Sigmoid colon (tissue), 6 donors: ENCODE measurements at regions not wholly inside any gene's neighbourhood (a gene's known extent, or its start where the extent isn't known, plus 50 kb on each side); places are given as distances from the start of the nearest gene placed in this dataset.

Source experiments
- DNase-seq: peaks from one replicate; pipeline ENCODE4 v3.0.0-alpha.2; 2019
- H3K27ac ChIP-seq, 4 donors: fragments of 200-600 bp; sonication (generic); one replicate each; pipeline ENCODE4 v1.5.1; 2016 to 2019; ENCODE audit warnings: mild to moderate bottlenecking in 1 of 4
- H3K27me3 ChIP-seq, 3 donors: fragments of 200-600 bp; sonication (generic); one replicate each; pipeline ENCODE4 v1.5.1; 2019; ENCODE audit warnings: mild to moderate bottlenecking in 1 of 3
- H3K36me3 ChIP-seq, 4 donors: fragments of 200-600 bp; sonication (generic); one replicate each; pipeline ENCODE4 v1.5.1; 2016 to 2019
- H3K4me1 ChIP-seq, 4 donors: fragments of 200-600 bp; sonication (generic); one replicate each; pipeline ENCODE4 v1.5.1; 2017 to 2019
- H3K4me3 ChIP-seq, 4 donors: fragments of 200-600 bp; sonication (generic); one replicate each; pipeline ENCODE4 v1.5.1; 2017 to 2019; ENCODE audit warnings: mild to moderate bottlenecking in 2 of 4, moderate library complexity in 1 of 4
- H3K9me3 ChIP-seq, 4 donors: fragments of 200-600 bp in 3 of 4; sonication (generic) in 3 of 4; one replicate each; pipeline versions ENCODE4 v1.5.1 to v1.6.1; 2013 to 2019
- EP300 ChIP-seq, 4 donors: sonication (generic); formaldehyde crosslinking; IDR thresholded peaks; one replicate each; pipeline ENCODE4 v1.6.1; 2017; ENCODE audit warnings: antibody characterized with exemption in 4 of 4
- POLR2A ChIP-seq, 2 donors: fragments of 450-650 bp; IDR thresholded peaks; one replicate each; pipeline ENCODE4 v1.6.1; 2016; ENCODE audit warnings: antibody characterized with exemption in 2 of 2, mild to moderate bottlenecking in 2 of 2, moderate library complexity in 2 of 2
- POLR2AphosphoS5 ChIP-seq, 4 donors: sonication (generic); formaldehyde crosslinking; IDR thresholded peaks; one replicate each; pipeline ENCODE4 v1.6.1; 2017; ENCODE audit warnings: antibody characterized with exemption in 4 of 4
- WGBS, 2 donors: extraction: QIAGEN DNeasy Blood & Tissue Kit; methylation state at CpG; one replicate each; pipeline ENCODE4 v1.1.7; 2013; 5-methylcytosine and 5-hydroxymethylcytosine counted together
- intact Hi-C: fragments of 100-400 bp; cut with DNase I; formaldehyde crosslinking; loops from one replicate; pipeline ENCODE4 v1.15.1; 2023
- TF ChIP-seq, protein P1 (sequence below), 4 experiments: fragments of 450-650 bp in 3 of 4; fragments of 200-600 bp in 1 of 4; IDR thresholded peaks; one replicate each; pipeline ENCODE4 v1.5.1; 2016 to 2019; ENCODE audit warnings: antibody characterized with exemption in 4 of 4, mild to moderate bottlenecking in 3 of 4, moderate library complexity in 2 of 4
- donor health status: healthy with polysubstance abuse.
- donor health status: healthy.

DNA sequence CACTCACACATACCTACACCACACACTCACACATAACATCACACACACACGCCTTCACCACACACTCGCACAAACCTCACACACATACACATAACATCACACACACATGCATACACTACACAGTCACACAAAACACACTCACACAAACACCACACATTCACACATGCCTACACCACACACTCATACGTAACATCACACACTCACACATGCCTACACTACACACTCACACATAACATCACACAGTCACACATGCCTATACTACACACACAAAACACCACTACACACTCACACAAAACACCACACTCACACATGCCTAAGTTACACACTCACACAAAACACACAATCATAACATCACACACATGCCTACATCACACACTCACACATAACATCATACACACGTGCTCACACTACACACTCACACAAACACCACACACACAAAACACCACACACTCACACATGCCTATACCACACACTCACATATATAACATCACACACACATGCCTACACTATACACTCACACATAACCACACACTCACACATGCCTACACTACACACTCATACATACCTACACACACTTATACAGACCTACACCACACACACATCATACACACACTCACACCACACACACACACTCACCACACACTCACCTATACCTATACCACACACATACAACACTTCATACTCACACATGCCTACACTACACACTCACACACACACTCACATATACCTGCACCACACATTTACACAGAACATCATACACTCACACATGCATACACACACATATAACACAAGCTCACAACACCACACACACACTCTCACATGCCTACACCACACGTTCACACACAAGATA is 383.5 kb downstream of the C6orf118 start:
- no peak for TF ChIP-seq EP300 (IDR thresholded peaks at IDR 0.05)
- TF ChIP-seq POLR2A (IDR thresholded peaks at IDR 0.05) = no peak
- TF ChIP-seq, protein P1, sequence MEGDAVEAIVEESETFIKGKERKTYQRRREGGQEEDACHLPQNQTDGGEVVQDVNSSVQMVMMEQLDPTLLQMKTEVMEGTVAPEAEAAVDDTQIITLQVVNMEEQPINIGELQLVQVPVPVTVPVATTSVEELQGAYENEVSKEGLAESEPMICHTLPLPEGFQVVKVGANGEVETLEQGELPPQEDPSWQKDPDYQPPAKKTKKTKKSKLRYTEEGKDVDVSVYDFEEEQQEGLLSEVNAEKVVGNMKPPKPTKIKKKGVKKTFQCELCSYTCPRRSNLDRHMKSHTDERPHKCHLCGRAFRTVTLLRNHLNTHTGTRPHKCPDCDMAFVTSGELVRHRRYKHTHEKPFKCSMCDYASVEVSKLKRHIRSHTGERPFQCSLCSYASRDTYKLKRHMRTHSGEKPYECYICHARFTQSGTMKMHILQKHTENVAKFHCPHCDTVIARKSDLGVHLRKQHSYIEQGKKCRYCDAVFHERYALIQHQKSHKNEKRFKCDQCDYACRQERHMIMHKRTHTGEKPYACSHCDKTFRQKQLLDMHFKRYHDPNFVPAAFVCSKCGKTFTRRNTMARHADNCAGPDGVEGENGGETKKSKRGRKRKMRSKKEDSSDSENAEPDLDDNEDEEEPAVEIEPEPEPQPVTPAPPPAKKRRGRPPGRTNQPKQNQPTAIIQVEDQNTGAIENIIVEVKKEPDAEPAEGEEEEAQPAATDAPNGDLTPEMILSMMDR (IDR thresholded peaks at IDR 0.05) = no peak
- no peak for TF ChIP-seq POLR2AphosphoS5 (IDR thresholded peaks at IDR 0.05)
- Histone ChIP-seq H3K4me1 (peaks cover 0 to 8% (median 0%) of the 10 kb centered on the region in 4 donors), H3K9me3 (no peaks in the 10 kb centered on the region), H3K36me3 (no peaks in the 10 kb centered on the region), H3K27me3 (no peaks in the 10 kb centered on the region), H3K4me3 (no peak overlapping the region), H3K27ac (no peak overlapping the region)
- DNase-seq = no peak
- WGBS, 2 donors = 83 to 89% methylated on average over 5 of the region's 5 CpGs
- intact Hi-C loops = loop anchor here (5.0 kb wide), 1 partner anchor 1499 kb away; no protein-coding TSS in a partner anchor

DNA sequence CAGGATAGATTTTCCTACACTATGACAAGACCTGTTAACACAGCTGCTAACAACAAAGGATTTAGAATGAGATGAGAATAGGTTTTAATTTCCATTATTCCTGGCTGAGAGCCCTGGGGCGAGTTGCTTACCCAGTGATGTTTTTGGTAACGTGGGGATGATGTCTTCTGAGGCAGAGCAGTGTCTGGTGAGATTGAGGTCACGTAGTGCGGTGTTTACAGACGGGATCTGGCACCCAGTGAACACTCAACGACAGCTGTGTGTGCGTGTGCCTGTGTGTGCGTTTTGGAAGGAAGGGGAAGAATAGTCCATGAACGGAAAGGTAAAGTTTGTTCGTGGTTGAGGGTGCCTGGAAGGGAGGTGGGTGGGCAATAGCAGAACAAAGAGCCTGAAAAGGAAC is 384.7 kb downstream of the C6orf118 start:
- Histone ChIP-seq H3K36me3 (no peaks in the 10 kb centered on the region), H3K4me3 (no peak overlapping the region), H3K4me1 (peaks cover 0 to 8% (median 0%) of the 10 kb centered on the region in 4 donors), H3K27me3 (no peaks in the 10 kb centered on the region), H3K27ac (no peak overlapping the region), H3K9me3 (no peaks in the 10 kb centered on the region)
- intact Hi-C loops = loop anchor here (5.0 kb wide), 1 partner anchor 1497 kb away; no protein-coding TSS in a partner anchor
- TF ChIP-seq, protein P1 (IDR thresholded peaks at IDR 0.05) = no peak
- TF ChIP-seq POLR2A (IDR thresholded peaks at IDR 0.05) (no peak), POLR2AphosphoS5 (IDR thresholded peaks at IDR 0.05) (no peak), EP300 (IDR thresholded peaks at IDR 0.05) (no peak)
- 47 to 55% methylated on average over 10 of the region's 10 CpGs for WGBS, 2 donors
- DNase-seq = no peak

DNA sequence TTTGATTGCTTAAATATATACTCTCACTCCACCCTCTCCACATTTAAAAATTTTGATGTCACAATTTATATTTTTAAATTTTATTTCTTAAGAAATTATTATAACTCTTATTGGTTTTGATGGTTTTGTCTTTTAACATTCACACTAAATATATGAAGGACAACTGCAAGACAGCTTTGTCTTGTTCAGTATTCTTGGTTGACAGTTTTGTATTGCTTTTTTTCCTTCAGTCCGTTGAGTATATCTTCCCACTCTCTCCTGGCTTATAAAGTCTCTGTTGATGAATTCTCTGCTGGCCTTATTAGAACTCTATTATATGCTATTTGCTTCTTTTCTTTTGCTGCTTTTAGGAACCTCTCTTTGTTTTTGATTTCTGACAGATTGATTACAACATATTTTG is 392.2 kb downstream of the C6orf118 start:
- WGBS, 2 donors = 76 to 85% methylated on average over 1 of the region's 1 CpG
- intact Hi-C loops = no loop called here

DNA sequence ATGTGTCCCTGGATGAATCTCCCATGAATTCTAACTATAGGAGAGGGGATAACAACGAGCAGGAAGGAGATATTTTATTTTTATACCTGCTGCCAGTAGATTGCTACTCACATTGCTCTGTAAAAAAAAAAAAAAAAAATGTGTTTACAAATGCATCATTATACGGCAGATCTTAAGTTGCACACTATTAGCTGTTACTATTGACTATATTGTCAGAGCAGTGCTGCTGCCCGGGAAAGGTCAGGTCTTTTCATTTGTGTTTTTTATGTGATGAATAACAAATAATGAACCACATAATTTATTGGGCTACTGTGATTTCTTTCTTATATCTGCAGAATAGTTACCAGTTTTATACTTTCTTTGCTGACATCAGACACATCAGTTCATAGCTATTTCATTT is 393.3 kb downstream of the C6orf118 start:
- Histone ChIP-seq H3K36me3 (no peaks in the 10 kb centered on the region), H3K9me3 (peaks cover 0 to 4% (median 2%) of the 10 kb centered on the region in 4 donors), H3K27me3 (no peaks in the 10 kb centered on the region), H3K27ac (no peak overlapping the region), H3K4me1 (peaks cover 0 to 11% (median 8%) of the 10 kb centered on the region in 4 donors), H3K4me3 (no peak overlapping the region)
- no peak for DNase-seq
- WGBS, 2 donors = 68 to 74% methylated on average over 3 of the region's 3 CpGs
- intact Hi-C loops = no loop called here
- TF ChIP-seq POLR2AphosphoS5 (IDR thresholded peaks at IDR 0.05) (no peak), EP300 (IDR thresholded peaks at IDR 0.05) (no peak), POLR2A (IDR thresholded peaks at IDR 0.05) (no peak)
- TF ChIP-seq, protein P1 (IDR thresholded peaks at IDR 0.05) = no peak

More for the DNA sequence above, 392.2 kb downstream of the C6orf118 start:
- no peak for DNase-seq
- Histone ChIP-seq H3K36me3 (no peaks in the 10 kb centered on the region), H3K27ac (no peak overlapping the region), H3K4me3 (no peak overlapping the region), H3K4me1 (peaks cover 0 to 2% (median under 1%) of the 10 kb centered on the region in 4 donors), H3K9me3 (peaks cover 0 to 4% (median 2%) of the 10 kb centered on the region in 4 donors), H3K27me3 (no peaks in the 10 kb centered on the region)
- TF ChIP-seq, protein P1 (IDR thresholded peaks at IDR 0.05) = no peak
- TF ChIP-seq POLR2A (IDR thresholded peaks at IDR 0.05) (no peak), EP300 (IDR thresholded peaks at IDR 0.05) (no peak), POLR2AphosphoS5 (IDR thresholded peaks at IDR 0.05) (no peak)
